ENCODE measurements at regions not wholly inside any gene's neighbourhood (a gene's known extent, or its start where the extent isn't known, plus 50 kb on each side); places are given as distances from the start of the nearest gene placed in this dataset.

DNA sequence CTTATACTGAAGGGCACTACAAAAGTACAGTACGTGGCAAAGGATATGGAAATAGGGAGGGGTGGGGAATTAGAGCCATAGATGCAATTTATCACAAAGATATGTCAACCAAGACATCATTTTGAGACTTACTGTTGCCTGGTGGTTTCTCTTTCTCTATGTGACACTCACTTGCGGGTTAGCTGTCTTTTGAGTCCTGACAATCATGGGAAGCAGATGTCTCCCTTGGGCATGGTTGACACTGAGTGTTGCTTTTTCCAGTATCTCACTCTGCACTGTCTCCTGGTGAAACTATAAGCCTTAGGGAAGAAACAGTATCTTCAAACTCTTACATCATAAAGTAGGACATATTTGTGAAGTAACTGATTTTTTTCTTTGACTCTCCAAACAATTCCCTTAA is 383.5 kb upstream of the LCORL start:
- Mint-ChIP-seq H3K27ac (ENCODE audit: unreplicated experiment) (no peak overlapping the region), H3K27me3 (ENCODE audit: unreplicated experiment) (no peaks in the 10 kb centered on the region), H3K36me3 (ENCODE audit: low read depth, unreplicated experiment) (no peaks in the 10 kb centered on the region), H3K4me3 (ENCODE audit: unreplicated experiment) (no peak overlapping the region), H3K9me3 (ENCODE audit: unreplicated experiment) (no peaks in the 10 kb centered on the region), H3K4me1 (ENCODE audit: unreplicated experiment) (peaks cover 5% of the 10 kb centered on the region)
- DNase-seq (ENCODE audit: low spot score): no peak
- TF ChIP-seq, protein P1, sequence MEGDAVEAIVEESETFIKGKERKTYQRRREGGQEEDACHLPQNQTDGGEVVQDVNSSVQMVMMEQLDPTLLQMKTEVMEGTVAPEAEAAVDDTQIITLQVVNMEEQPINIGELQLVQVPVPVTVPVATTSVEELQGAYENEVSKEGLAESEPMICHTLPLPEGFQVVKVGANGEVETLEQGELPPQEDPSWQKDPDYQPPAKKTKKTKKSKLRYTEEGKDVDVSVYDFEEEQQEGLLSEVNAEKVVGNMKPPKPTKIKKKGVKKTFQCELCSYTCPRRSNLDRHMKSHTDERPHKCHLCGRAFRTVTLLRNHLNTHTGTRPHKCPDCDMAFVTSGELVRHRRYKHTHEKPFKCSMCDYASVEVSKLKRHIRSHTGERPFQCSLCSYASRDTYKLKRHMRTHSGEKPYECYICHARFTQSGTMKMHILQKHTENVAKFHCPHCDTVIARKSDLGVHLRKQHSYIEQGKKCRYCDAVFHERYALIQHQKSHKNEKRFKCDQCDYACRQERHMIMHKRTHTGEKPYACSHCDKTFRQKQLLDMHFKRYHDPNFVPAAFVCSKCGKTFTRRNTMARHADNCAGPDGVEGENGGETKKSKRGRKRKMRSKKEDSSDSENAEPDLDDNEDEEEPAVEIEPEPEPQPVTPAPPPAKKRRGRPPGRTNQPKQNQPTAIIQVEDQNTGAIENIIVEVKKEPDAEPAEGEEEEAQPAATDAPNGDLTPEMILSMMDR (IDR thresholded peaks at IDR 0.05; ENCODE audit: unreplicated experiment): no peak

DNA sequence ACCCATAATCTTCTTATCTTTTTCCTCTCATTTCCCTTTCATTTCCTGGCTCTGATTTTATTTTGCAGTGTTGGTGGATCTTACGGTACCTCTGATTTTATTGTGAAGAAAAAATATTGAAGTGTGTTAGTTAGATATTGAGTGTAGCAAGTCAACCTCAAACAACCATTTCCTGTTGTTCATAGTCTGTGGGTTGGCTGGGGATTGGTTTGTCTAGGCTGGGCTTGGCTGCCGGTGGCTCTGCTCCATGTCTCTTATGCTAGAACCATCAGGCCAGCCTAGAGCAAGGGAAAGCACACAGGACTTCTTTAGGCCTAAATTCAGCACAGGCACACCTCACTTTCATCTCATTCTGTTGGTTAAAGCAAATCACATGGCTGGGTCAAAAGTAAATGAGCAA is 383.1 kb upstream of the LCORL start:
- peaks cover 5% of the 10 kb centered on the region for H3K4me1 Mint-ChIP-seq (ENCODE audit: unreplicated experiment)
- no peaks in the 10 kb centered on the region for H3K27me3 Mint-ChIP-seq (ENCODE audit: unreplicated experiment)
- TF ChIP-seq, protein P1 (IDR thresholded peaks at IDR 0.05; ENCODE audit: unreplicated experiment): no peak
- H3K36me3 Mint-ChIP-seq (ENCODE audit: low read depth, unreplicated experiment): no peaks in the 10 kb centered on the region
- H3K9me3 Mint-ChIP-seq (ENCODE audit: unreplicated experiment): no peaks in the 10 kb centered on the region
- H3K27ac Mint-ChIP-seq (ENCODE audit: unreplicated experiment): no peak overlapping the region
- DNase-seq (ENCODE audit: low spot score): no peak
- H3K4me3 Mint-ChIP-seq (ENCODE audit: unreplicated experiment): no peak overlapping the region

DNA sequence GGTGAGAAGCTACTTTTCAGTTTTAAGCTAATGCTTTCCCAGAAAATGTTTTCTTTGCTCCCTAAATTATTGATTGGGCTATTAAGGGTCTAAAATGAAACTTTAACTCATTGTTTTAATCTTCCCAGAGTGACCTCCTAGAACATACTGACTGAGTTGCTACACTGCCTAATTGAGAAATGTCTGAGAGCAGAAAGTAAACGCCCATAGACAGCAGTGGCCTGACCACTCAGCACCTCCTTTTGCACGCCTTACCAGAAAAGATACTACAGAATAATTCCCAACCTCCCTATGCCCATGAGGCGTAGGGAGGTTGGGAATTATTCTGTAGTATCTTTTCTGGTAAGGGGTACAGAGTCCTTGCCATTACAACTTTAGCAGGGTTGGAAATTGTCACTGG is 381.8 kb upstream of the LCORL start:
- Mint-ChIP-seq H3K4me1 (ENCODE audit: unreplicated experiment) (peaks cover 5% of the 10 kb centered on the region), H3K27me3 (ENCODE audit: unreplicated experiment) (no peaks in the 10 kb centered on the region), H3K27ac (ENCODE audit: unreplicated experiment) (no peak overlapping the region), H3K9me3 (ENCODE audit: unreplicated experiment) (no peaks in the 10 kb centered on the region), H3K4me3 (ENCODE audit: unreplicated experiment) (no peak overlapping the region), H3K36me3 (ENCODE audit: low read depth, unreplicated experiment) (no peaks in the 10 kb centered on the region)
- DNase-seq (ENCODE audit: low spot score): no peak
- TF ChIP-seq, protein P1 (IDR thresholded peaks at IDR 0.05; ENCODE audit: unreplicated experiment): no peak

DNA sequence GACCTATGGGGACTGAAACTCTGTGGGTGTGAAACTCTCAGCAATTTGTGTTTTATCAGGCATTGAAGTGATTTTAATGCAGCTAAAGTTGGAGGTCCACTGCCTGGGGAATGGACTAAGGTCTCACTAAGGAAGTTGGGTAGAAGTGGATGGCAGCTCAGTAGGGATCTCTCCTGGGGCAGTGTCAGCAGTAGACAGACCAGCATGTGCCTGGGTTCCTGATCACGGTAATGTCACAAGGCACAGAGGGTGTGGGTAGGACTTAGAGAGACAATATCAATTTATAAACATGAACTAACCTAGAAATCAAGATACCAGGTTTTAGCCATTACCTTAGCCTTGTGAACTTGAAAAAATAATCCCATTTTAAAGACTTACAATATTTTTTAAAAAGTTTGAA is 380.3 kb upstream of the LCORL start:
- Mint-ChIP-seq H3K9me3 (ENCODE audit: unreplicated experiment) (no peaks in the 10 kb centered on the region), H3K27ac (ENCODE audit: unreplicated experiment) (no peak overlapping the region), H3K27me3 (ENCODE audit: unreplicated experiment) (no peaks in the 10 kb centered on the region), H3K4me1 (ENCODE audit: unreplicated experiment) (peaks cover 5% of the 10 kb centered on the region), H3K4me3 (ENCODE audit: unreplicated experiment) (no peak overlapping the region), H3K36me3 (ENCODE audit: low read depth, unreplicated experiment) (no peaks in the 10 kb centered on the region)
- TF ChIP-seq, protein P1 (IDR thresholded peaks at IDR 0.05; ENCODE audit: unreplicated experiment): no peak
- DNase-seq (ENCODE audit: low spot score): no peak

DNA sequence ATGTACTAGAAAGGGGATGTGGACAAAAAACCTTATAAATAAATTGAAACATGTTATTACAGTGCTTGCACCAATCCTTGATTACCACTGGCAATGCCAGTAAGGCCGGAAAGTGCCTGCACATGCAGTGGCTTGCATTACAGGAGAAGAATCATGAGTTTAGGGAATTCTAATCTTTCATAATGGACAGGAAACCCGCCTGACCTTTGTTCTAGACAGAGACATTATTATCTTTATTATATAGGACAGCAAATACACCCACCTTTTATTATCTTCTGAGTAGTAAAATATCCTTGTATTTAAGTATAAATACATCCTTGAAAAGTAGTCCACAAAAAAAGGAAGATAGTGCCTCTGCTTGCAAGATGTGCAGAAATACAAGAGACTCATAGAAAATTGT is 379.9 kb upstream of the LCORL start:
- no peak for DNase-seq (ENCODE audit: low spot score)
- TF ChIP-seq, protein P1 (IDR thresholded peaks at IDR 0.05; ENCODE audit: unreplicated experiment): no peak
- Mint-ChIP-seq H3K9me3 (ENCODE audit: unreplicated experiment) (no peaks in the 10 kb centered on the region), H3K4me1 (ENCODE audit: unreplicated experiment) (peaks cover 5% of the 10 kb centered on the region), H3K27ac (ENCODE audit: unreplicated experiment) (no peak overlapping the region), H3K4me3 (ENCODE audit: unreplicated experiment) (no peak overlapping the region), H3K27me3 (ENCODE audit: unreplicated experiment) (no peaks in the 10 kb centered on the region), H3K36me3 (ENCODE audit: low read depth, unreplicated experiment) (no peaks in the 10 kb centered on the region)

All from endothelial cell (in vitro differentiated cells).